ENCODE measurements at regions not wholly inside any gene's neighbourhood (a gene's known extent, or its start where the extent isn't known, plus 50 kb on each side); places are given as distances from the start of the nearest gene placed in this dataset.

- no peak for TF ChIP-seq CTCF (IDR thresholded peaks at IDR 0.05; ENCODE audit: insufficient read depth, low read depth, low read length)
- TF ChIP-seq EZH2 (IDR thresholded peaks at IDR 0.05; ENCODE audit: insufficient read depth, low read length), result no peak
Measured at GRCh38 chr4:53841711-53842110, 222.7 kb downstream of the CHIC2 start.
